ENCODE measurements at regions not wholly inside any gene's neighbourhood (a gene's known extent, or its start where the extent isn't known, plus 50 kb on each side); places are given as distances from the start of the nearest gene placed in this dataset.

GRCh38 chr12:95607642-95608041, 56.4 kb upstream of the USP44 start:
- DNase-seq, result no peak

DNA sequence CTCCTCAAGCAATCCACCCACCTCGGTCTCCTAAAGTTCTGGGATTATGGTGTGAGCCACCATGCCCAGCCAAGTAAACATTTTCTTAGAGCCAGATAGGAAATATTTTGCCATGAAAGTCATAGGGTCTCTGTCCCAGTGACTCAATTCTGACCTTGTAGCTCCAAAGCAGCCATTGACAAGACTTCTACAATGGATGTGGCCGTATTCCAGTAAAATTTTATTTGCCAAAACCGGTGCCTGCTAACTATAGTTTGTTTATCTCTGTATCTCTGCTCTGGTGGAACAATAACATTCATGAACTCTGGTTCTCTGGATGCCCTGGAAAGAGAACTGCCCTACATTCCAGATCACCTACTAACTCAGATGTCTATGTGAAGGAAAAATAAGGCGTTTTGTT, 54.6 kb upstream of the USP44 start:
- no peak for DNase-seq

DNA sequence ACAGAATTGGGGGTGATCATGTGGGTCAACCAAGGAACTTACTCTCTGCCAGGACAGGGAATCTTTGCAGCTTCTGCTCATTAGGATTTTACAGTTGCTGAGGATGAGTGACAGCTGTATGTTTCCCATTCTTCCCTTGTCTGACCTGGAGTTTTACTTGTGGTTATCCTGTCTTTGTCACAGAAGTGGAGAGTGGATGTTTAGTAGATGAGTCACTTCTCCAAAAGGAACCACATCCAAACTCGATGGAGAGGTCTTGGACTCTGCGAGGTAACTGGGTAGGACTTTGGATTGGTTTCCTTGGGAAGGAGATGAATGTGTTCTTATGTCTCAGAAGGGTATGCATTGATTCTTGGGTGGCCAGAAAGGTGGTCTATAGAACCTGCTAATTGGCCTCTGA, 53.8 kb upstream of the USP44 start:
- no peak for DNase-seq

DNA sequence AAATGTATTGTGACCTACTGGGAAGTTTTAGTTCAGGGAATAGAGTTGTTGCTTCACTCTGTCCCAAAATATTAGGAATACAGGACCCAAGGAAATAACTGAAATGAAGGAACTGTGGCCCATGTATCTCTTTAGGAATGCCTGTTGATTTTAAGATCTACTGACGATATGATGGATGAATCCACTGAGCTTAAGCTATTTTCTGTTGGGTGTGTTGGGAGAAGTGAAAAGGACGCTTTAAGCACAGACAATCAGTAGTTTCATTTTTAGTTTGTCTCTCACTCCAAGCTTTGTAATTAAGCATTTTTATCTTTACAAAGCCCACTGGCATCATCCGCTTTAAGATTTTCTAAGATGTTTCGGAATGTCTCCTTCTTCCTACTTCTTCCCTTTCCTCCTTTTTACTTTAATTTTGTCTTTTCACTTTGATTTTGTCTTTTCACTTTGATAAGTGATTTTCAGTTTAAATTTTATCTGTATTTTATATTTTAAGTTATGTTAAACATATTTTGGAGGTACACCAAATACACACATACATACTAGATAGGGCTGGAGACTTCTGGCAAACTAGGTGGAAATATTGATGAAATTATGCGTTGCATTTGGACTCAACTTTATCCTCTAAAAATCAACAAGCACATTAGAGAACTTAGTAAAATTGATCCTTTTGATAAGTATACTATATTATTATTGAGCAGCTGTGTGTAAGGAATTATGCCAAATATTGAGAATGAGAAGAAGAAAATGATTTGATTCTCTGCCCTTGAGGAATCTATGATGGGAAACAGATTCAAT, 52.3 kb upstream of the USP44 start:
- no peak for DNase-seq

GRCh38 chr12:95601091-95601961, 50.0 kb upstream of the USP44 start:
- DNase-seq, result peak; percentile 69
